GM23248 (cell line): ENCODE measurements at regions not wholly inside any gene's neighbourhood (a gene's known extent, or its start where the extent isn't known, plus 50 kb on each side); places are given as distances from the start of the nearest gene placed in this dataset.

Experiments
- DNase-seq: peaks from one replicate; pipeline ENCODE4 v3.0.0-alpha.2; 2015
- H2AFZ ChIP-seq: fragments of 200-600 bp; sonication (generic); 2 replicates; pipeline ENCODE4 v1.6.1; 2016; ENCODE audit warnings: antibody characterized with exemption
- H3F3A ChIP-seq: fragments of 200-600 bp; sonication (generic); 2 replicates; pipeline ENCODE4 v1.6.1; 2016; ENCODE audit warnings: mild to moderate bottlenecking, antibody characterized with exemption, mixed run types; ENCODE audit not compliant: insufficient read depth
- H3K27ac ChIP-seq: fragments of 200-600 bp; sonication (generic); 2 replicates; pipeline ENCODE4 v1.5.1; 2016; ENCODE audit warnings: mild to moderate bottlenecking
- H3K27me3 ChIP-seq: fragments of 200-600 bp; sonication (generic); replicated peaks from 2 replicates; pipeline ENCODE4 v1.6.1; 2016; ENCODE audit warnings: mild to moderate bottlenecking; ENCODE audit not compliant: insufficient read depth
- H3K36me3 ChIP-seq: fragments of 200-600 bp; sonication (generic); 2 replicates; pipeline ENCODE4 v1.6.1; 2016; ENCODE audit warnings: low read depth, mild to moderate bottlenecking
- H3K4me1 ChIP-seq: fragments of 200-600 bp; sonication (generic); 2 replicates; pipeline ENCODE4 v1.6.1; 2016; ENCODE audit warnings: mild to moderate bottlenecking; ENCODE audit not compliant: insufficient read depth
- H3K4me2 ChIP-seq: fragments of 200-600 bp; sonication (generic); one replicate; pipeline ENCODE4 v1.6.1; 2016; ENCODE audit warnings: mild to moderate bottlenecking; ENCODE audit not compliant: unreplicated experiment
- H3K4me3 ChIP-seq: fragments of 200-600 bp; sonication (generic); 2 replicates; pipeline ENCODE4 v1.5.1; 2016; ENCODE audit warnings: mild to moderate bottlenecking
- H3K79me2 ChIP-seq: fragments of 200-600 bp; sonication (generic); 2 replicates; pipeline ENCODE4 v1.6.1; 2016; ENCODE audit warnings: mild to moderate bottlenecking; ENCODE audit not compliant: insufficient read depth
- H3K9ac ChIP-seq: fragments of 200-600 bp; sonication (generic); 2 replicates; pipeline ENCODE4 v1.6.1; 2016; ENCODE audit warnings: mild to moderate bottlenecking
- H3K9me2 ChIP-seq: fragments of 200-600 bp; sonication (generic); 2 replicates; pipeline ENCODE4 v1.6.1; 2016; ENCODE audit warnings: mixed run types, mild to moderate bottlenecking, moderate library complexity; ENCODE audit not compliant: insufficient read depth
- H3K9me3 ChIP-seq: fragments of 200-600 bp; sonication (generic); one replicate; pipeline ENCODE4 v1.6.1; 2017; ENCODE audit warnings: low read depth
- H4K20me1 ChIP-seq: fragments of 200-600 bp; sonication (generic); 2 replicates; pipeline ENCODE4 v1.6.0; 2016; ENCODE audit not compliant: insufficient read depth
- EZH2 ChIP-seq: fragments of 200-600 bp; sonication (generic); IDR thresholded peaks from 2 replicates; pipeline ENCODE4 v1.6.1; 2018; ENCODE audit warnings: antibody characterized with exemption, mild to moderate bottlenecking; ENCODE audit not compliant: insufficient read depth, poor library complexity, severe bottlenecking
- EZH2phosphoT487 ChIP-seq: fragments of 200-600 bp; sonication (generic); IDR thresholded peaks from 2 replicates; pipeline ENCODE4 v1.6.1; 2018; ENCODE audit warnings: antibody characterized with exemption, moderate library complexity, mild to moderate bottlenecking, low read depth; ENCODE audit not compliant: insufficient read depth
- WGBS, 2 experiments: methylation state at CpG; one replicate each; pipeline ENCODE4 v1.1.6; 2015 to 2017; ENCODE audit warnings: low lambda C conversion rate in 2 of 2, low coverage in 1 of 2; ENCODE audit errors: missing lambda C conversion rate in 2 of 2; 5-methylcytosine and 5-hydroxymethylcytosine counted together
- in situ Hi-C: fragments of 300-500 bp; cut with MboI; formaldehyde crosslinking; loops from 2 replicates; pipeline ENCODE4 v1.15.0; 2020

DNA sequence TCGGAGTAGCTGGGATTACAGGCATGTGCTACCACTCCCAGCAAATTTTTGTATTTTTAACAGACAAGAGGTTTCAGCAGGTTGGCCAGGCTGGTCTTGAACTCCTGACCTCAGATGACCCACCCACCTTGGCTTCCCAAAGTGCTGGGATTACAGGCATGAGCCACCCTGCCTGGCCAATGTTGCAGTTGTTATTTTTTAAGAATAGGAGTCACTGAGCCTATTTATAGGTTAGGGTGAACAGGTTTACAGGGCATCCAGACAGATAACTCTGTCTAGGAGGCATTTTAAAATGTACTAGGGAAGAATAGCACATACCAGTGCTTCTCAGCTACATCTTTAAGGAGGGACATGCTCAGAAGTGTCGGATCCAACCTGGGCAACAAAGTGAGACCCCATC, 60.1 kb upstream of the BNC2 start:
- in situ Hi-C loops = no loop called here
- Histone ChIP-seq H3K4me1 (peaks cover 13% of the 10 kb centered on the region; the same call in 1 of the 2 replicates), H3K9ac (no peak overlapping the region), H3K79me2 (no peaks in the 10 kb centered on the region), H3F3A (peaks cover 22% of the 10 kb centered on the region), H2AFZ (no peak overlapping the region), H3K9me2 (no peaks in the 10 kb centered on the region), H3K36me3 (no peaks in the 10 kb centered on the region), H3K27ac (no peak overlapping the region), H3K27me3 (no peaks in the 10 kb centered on the region), H3K9me3 (no peaks in the 10 kb centered on the region), H3K4me3 (no peak overlapping the region), H3K4me2 (no peak overlapping the region), H4K20me1 (no peaks in the 10 kb centered on the region)
- DNase-seq = no peak
- TF ChIP-seq EZH2phosphoT487 (no peak), EZH2 (no peak)
- WGBS, 2 experiments = 90 to 100% methylated on average over 2 of the region's 2 CpGs

DNA sequence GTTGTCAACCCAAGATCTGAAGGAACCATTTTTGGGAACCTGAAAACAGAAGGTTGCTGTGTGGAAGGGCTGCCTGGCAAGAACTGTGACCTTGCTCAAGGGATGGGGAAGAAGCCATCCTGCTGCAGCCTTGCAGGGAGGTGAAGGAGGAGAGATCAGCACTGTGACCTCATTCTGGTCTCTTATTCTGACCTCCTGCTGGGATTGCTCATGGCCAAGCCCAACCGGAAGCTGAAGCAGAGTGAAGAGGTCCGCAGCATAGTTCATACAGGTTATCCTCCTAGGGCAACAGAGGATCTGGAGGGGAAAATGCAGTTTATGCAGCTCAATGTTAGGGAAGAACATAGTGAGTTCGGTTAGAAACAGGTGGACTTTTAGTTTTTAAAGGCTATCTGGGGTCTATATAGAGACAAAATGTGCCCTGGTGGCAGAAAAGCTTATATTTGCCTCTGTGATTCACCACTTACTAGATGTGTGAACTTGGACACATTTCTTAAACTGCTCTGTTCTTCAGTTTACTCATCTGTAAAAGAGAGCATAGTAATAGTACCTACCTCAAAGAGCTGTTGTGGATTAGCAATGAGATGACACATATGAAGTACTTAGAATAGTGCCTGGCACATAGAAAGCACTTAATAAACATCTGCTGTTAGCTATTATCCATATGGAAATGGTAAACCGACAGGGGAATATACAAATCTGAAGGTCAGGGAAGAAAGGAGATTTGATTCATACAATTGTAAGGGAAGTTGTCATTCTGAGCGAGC, 57.9 kb upstream of the BNC2 start:
- H3K4me3 ChIP-seq = no peak overlapping the region
- H4K20me1 ChIP-seq = no peaks in the 10 kb centered on the region
- TF ChIP-seq EZH2phosphoT487 = no peak
- TF ChIP-seq EZH2 = no peak
- H3K4me1 ChIP-seq = peaks cover 16% of the 10 kb centered on the region
- peak overlapping the region; percentile 22 for H3K4me2 ChIP-seq
- peak; percentile 71 for DNase-seq
- H2AFZ ChIP-seq = no peak overlapping the region
- H3K27me3 ChIP-seq = no peaks in the 10 kb centered on the region
- no peaks in the 10 kb centered on the region for H3K36me3 ChIP-seq
- H3K9me3 ChIP-seq = no peaks in the 10 kb centered on the region
- H3K79me2 ChIP-seq = no peaks in the 10 kb centered on the region
- no peak overlapping the region for H3K9ac ChIP-seq
- in situ Hi-C loops = no loop called here
- H3F3A ChIP-seq = peaks cover 22% of the 10 kb centered on the region
- WGBS, 2 experiments = 58 to 65% methylated on average over 5 of the region's 5 CpGs
- peak overlapping the region; percentile 27 for H3K27ac ChIP-seq
- H3K9me2 ChIP-seq = no peaks in the 10 kb centered on the region

DNA sequence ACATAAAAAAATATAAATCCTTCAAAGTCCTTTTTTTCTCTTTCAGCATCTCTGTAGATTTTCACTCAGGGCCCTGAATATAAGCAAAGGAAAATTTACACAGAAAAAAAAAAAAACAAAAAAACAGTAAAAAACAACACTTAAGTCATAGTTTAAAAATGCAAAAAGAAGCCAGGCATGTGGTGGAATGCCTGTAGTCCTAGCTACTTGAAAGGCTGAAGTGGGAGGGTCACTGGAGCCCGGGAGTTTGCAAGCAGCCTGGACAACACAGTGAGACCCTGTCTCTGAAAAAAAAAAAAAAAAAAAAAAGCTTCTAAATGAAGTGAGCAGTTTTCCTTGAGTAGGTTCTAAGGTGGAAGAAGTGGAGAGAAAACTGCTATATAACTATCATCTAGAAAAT, 55.0 kb upstream of the BNC2 start:
- no peaks in the 10 kb centered on the region for H3K79me2 ChIP-seq
- DNase-seq = peak; percentile 57
- H3K9me2 ChIP-seq = no peaks in the 10 kb centered on the region
- no peak overlapping the region for H2AFZ ChIP-seq
- in situ Hi-C loops = no loop called here
- no peaks in the 10 kb centered on the region for H4K20me1 ChIP-seq
- H3K9ac ChIP-seq = no peak overlapping the region
- no peak overlapping the region for H3K4me2 ChIP-seq
- H3K4me1 ChIP-seq = peaks cover 22% of the 10 kb centered on the region
- no peaks in the 10 kb centered on the region for H3K27me3 ChIP-seq
- H3K36me3 ChIP-seq = no peaks in the 10 kb centered on the region
- peaks cover 31% of the 10 kb centered on the region for H3F3A ChIP-seq
- WGBS, 2 experiments = 14 to 36% methylated on average over 1 of the region's 1 CpG
- TF ChIP-seq EZH2 (no peak), EZH2phosphoT487 (no peak)
- H3K4me3 ChIP-seq = no peak overlapping the region
- H3K27ac ChIP-seq = no peak overlapping the region
- no peaks in the 10 kb centered on the region for H3K9me3 ChIP-seq

DNA sequence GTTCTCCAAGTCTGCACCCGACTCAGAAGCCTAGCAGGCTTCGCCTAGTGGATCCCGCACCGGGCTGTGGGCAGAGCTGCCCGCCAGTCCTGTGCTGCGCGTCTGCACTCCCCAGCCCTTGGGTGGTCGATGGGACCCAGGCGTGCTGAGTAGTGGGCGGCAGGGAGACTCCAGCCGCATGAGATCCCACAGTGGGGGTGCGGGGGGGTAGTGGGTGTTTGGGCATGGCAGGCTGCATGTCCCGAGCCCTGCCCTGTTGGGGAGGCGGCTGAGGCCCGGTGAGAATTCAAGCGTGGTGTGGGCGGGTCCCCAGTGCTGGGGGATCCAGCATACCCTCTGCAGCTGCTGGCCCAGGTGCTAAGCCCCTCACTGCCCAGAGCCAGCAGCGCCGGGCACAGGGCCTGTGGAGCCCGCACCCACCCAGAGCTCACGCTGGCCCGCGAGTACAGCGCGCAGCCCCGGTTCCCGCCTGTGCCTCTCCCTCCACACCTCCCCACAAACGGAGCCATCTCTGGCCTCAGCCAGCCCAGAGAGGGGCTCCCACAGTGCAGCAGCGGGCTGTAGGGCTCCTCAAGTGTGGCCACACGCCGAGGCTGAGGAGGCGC, 53.9 kb upstream of the BNC2 start:
- no peak overlapping the region for H3K4me3 ChIP-seq
- H3K36me3 ChIP-seq = no peaks in the 10 kb centered on the region
- in situ Hi-C loops = no loop called here
- H3K9me3 ChIP-seq = no peaks in the 10 kb centered on the region
- DNase-seq = no peak
- H3K9ac ChIP-seq = no peak overlapping the region
- H3K4me2 ChIP-seq = no peak overlapping the region
- no peaks in the 10 kb centered on the region for H4K20me1 ChIP-seq
- WGBS, 2 experiments = 97 to 99% methylated on average over 26 to 32 of the region's 32 CpGs
- TF ChIP-seq EZH2 (no peak), EZH2phosphoT487 (no peak)
- peaks cover 22% of the 10 kb centered on the region for H3K4me1 ChIP-seq
- H3K27ac ChIP-seq = no peak overlapping the region
- H3F3A ChIP-seq = peaks cover 29% of the 10 kb centered on the region
- H3K79me2 ChIP-seq = no peaks in the 10 kb centered on the region
- H3K9me2 ChIP-seq = no peaks in the 10 kb centered on the region
- H2AFZ ChIP-seq = no peak overlapping the region
- no peaks in the 10 kb centered on the region for H3K27me3 ChIP-seq
